SU-DHL-6 (cell line): ENCODE measurements at regions not wholly inside any gene's neighbourhood (a gene's known extent, or its start where the extent isn't known, plus 50 kb on each side); places are given as distances from the start of the nearest gene placed in this dataset.
"Not testable (repeated sequence)": the region's sequence is repeated elsewhere in the genome, so short reads cannot be mapped to it uniquely, and the experiment has no call there.

Source experiments
- H2AFZ ChIP-seq: fragments of 200-600 bp; sonication (generic); 2 replicates; pipeline ENCODE4 v1.6.1; 2014; ENCODE audit warnings: low read depth, mild to moderate bottlenecking, moderate library complexity, mixed read lengths, antibody characterized with exemption, low read length; ENCODE audit not compliant: severe bottlenecking
- H3F3A ChIP-seq: fragments of 200-600 bp; shearing (Covaris generic); 2 replicates; pipeline ENCODE4 v1.6.0; 2016; ENCODE audit warnings: antibody characterized with exemption, mild to moderate bottlenecking; ENCODE audit not compliant: insufficient read depth
- H3K27ac ChIP-seq: fragments of 200-600 bp; sonication (generic); 2 replicates; pipeline ENCODE4 v1.5.1; 2016; ENCODE audit warnings: low read depth, mild to moderate bottlenecking, low read length, moderate library complexity, mixed read lengths
- H3K27me3 ChIP-seq: fragments of 200-600 bp; sonication (generic), shearing (Covaris generic); 2 replicates; pipeline ENCODE4 v1.6.0; 2014; ENCODE audit warnings: mild to moderate bottlenecking, low read length
- H3K36me3 ChIP-seq: fragments of 200-600 bp; sonication (generic); 2 replicates; pipeline ENCODE4 v1.6.1; 2014; ENCODE audit warnings: mild to moderate bottlenecking, low read length, mixed read lengths
- H3K4me2 ChIP-seq: fragments of 300-600, 200-600 bp; shearing (Covaris generic), sonication (generic); 2 replicates; pipeline ENCODE4 v1.6.0; 2014; ENCODE audit warnings: low read length, low read depth, mild to moderate bottlenecking; ENCODE audit not compliant: poor library complexity, severe bottlenecking
- H3K4me3 ChIP-seq: fragments of 200-600 bp; sonication (generic); 2 replicates; pipeline ENCODE4 v1.5.1; 2014; ENCODE audit warnings: antibody characterized with exemption, low read length, mild to moderate bottlenecking, mixed read lengths; ENCODE audit not compliant: insufficient read depth, poor library complexity, severe bottlenecking
- H3K79me2 ChIP-seq: fragments of 200-600 bp; sonication (generic); 2 replicates; pipeline ENCODE4 v1.6.1; 2014; ENCODE audit warnings: mild to moderate bottlenecking, low read length, moderate library complexity; ENCODE audit not compliant: insufficient read depth
- H3K9ac ChIP-seq: fragments of 200-600 bp; sonication (generic); 2 replicates; pipeline ENCODE4 v1.7.0; 2014; ENCODE audit warnings: mild to moderate bottlenecking, low read length
- H3K9me2 ChIP-seq: fragments of 200-600 bp; sonication (generic); replicated peaks from 2 replicates; pipeline ENCODE4 v1.6.1; 2014; ENCODE audit warnings: low read length; ENCODE audit not compliant: insufficient read depth
- H3K9me3 ChIP-seq: fragments of 200-600 bp; sonication (generic); 2 replicates; pipeline ENCODE4 v1.6.1; 2014; ENCODE audit warnings: low read length, mixed read lengths; ENCODE audit not compliant: insufficient read depth
- H4K20me1 ChIP-seq: fragments of 200-600 bp; sonication (generic); 2 replicates; pipeline ENCODE4 v1.6.1; 2014; ENCODE audit warnings: low read depth, mild to moderate bottlenecking, antibody characterized with exemption, low read length, moderate library complexity, mixed read lengths
- CTCF ChIP-seq: fragments of 200-600 bp; sonication (generic); IDR thresholded peaks from one replicate; pipeline ENCODE4 v1.5.1; 2017; ENCODE audit warnings: antibody characterized with exemption, mild to moderate bottlenecking, low read length, moderate library complexity; ENCODE audit not compliant: insufficient read depth, poor library complexity, severe bottlenecking
- EZH2phosphoT487 ChIP-seq: fragments of 200-600 bp; sonication (generic), shearing (Covaris generic); conservative IDR thresholded peaks from 2 replicates; pipeline ENCODE4 v1.6.1; 2018; ENCODE audit warnings: mild to moderate bottlenecking, antibody characterized with exemption, low read length, moderate library complexity, mixed read lengths

- Histone ChIP-seq H3F3A (no peaks in the 10 kb centered on the region), H2AFZ (no peak overlapping the region), H3K9ac (no peak overlapping the region), H4K20me1 (no peaks in the 10 kb centered on the region), H3K9me3 (no peaks in the 10 kb centered on the region), H3K4me3 (no peak overlapping the region), H3K27me3 (no peaks in the 10 kb centered on the region), H3K79me2 (no peaks in the 10 kb centered on the region), H3K9me2 (no peaks in the 10 kb centered on the region), H3K36me3 (no peaks in the 10 kb centered on the region), H3K4me2 (no peak overlapping the region), H3K27ac (no peak overlapping the region)
- TF ChIP-seq CTCF = no peak
- no peak for TF ChIP-seq EZH2phosphoT487
These were observed 67.1 kb downstream of the OTUD1 start for GRCh38 chr10:23505797-23506465.

- Histone ChIP-seq H3K9ac (no peak overlapping the region), H3K9me3 (no peaks in the 10 kb centered on the region)
These were observed 73.6 kb downstream of the OTUD1 start for GRCh38 chr10:23512355-23513058.

GRCh38 chr10:23513621-23514020 lies 74.7 kb downstream of the OTUD1 start:
- H3K9me2 ChIP-seq, H4K20me1 ChIP-seq, H3K9me3 ChIP-seq, H2AFZ ChIP-seq, H3K4me2 ChIP-seq, H3K79me2 ChIP-seq, H3K27me3 ChIP-seq, H3K9ac ChIP-seq, H3K4me3 ChIP-seq, H3K36me3 ChIP-seq, H3F3A ChIP-seq, H3K27ac ChIP-seq: not testable (repeated sequence)

More at GRCh38 chr10:23512355-23513058, 73.6 kb downstream of the OTUD1 start:
- H2AFZ ChIP-seq = no peak overlapping the region
- no peaks in the 10 kb centered on the region for H3K36me3 ChIP-seq
- no peak overlapping the region for H3K27ac ChIP-seq
- no peak overlapping the region for H3K4me3 ChIP-seq
- no peaks in the 10 kb centered on the region for H3F3A ChIP-seq
- no peaks in the 10 kb centered on the region for H4K20me1 ChIP-seq
- H3K79me2 ChIP-seq = no peaks in the 10 kb centered on the region
- no peaks in the 10 kb centered on the region for H3K27me3 ChIP-seq
- H3K4me2 ChIP-seq = no peak overlapping the region
- H3K9me2 ChIP-seq = no peaks in the 10 kb centered on the region
- no peak for TF ChIP-seq CTCF
- no peak for TF ChIP-seq EZH2phosphoT487

- TF ChIP-seq EZH2phosphoT487 = no peak
- Histone ChIP-seq H3K36me3 (no peaks in the 10 kb centered on the region), H2AFZ (no peak overlapping the region), H3K9me3 (no peaks in the 10 kb centered on the region), H4K20me1 (no peaks in the 10 kb centered on the region), H3K4me2 (no peak overlapping the region), H3K27ac (no peak overlapping the region), H3K4me3 (no peak overlapping the region), H3K27me3 (no peaks in the 10 kb centered on the region), H3K9ac (no peak overlapping the region), H3K79me2 (no peaks in the 10 kb centered on the region), H3F3A (no peaks in the 10 kb centered on the region), H3K9me2 (no peaks in the 10 kb centered on the region)
These were observed 75.4 kb downstream of the OTUD1 start for GRCh38 chr10:23514321-23514720.
